HG03521 (cell line): ENCODE measurements at regions not wholly inside any gene's neighbourhood (a gene's known extent, or its start where the extent isn't known, plus 50 kb on each side); places are given as distances from the start of the nearest gene placed in this dataset.
A peak's percentile ranks its signal among the peaks of the same experiment; 100 is the strongest.

Experiments used
- ATAC-seq: cut with Tn5 transposase; IDR thresholded peaks from one replicate; pipeline ENCODE4 v1.9.1; 2021; ENCODE audit warnings: mild to moderate bottlenecking, moderate library complexity; ENCODE audit not compliant: unreplicated experiment

- ATAC-seq: no peak
Measured at GRCh38 chr1:239436286-239436685, 49.9 kb downstream of the CHRM3 start.

- no peak for ATAC-seq
Measured at GRCh38 chr1:239437822-239438221, 51.5 kb downstream of the CHRM3 start.

- no peak for ATAC-seq
Measured at GRCh38 chr1:239438891-239439290, 52.5 kb downstream of the CHRM3 start.

GRCh38 chr1:239443361-239443760, 57.0 kb downstream of the CHRM3 start:
- no peak for ATAC-seq

- no peak for ATAC-seq
Measured at GRCh38 chr1:239446611-239447010, 60.2 kb downstream of the CHRM3 start.

GRCh38 chr1:239448911-239449310, 62.5 kb downstream of the CHRM3 start:
- ATAC-seq: no peak

- ATAC-seq: no peak
Measured at GRCh38 chr1:239455743-239456142, 69.4 kb downstream of the CHRM3 start.

GRCh38 chr1:239456788-239457187, 70.4 kb downstream of the CHRM3 start:
- no peak for ATAC-seq

- ATAC-seq: peak; percentile 42
Measured at GRCh38 chr1:239457491-239458143, 71.2 kb downstream of the CHRM3 start.

GRCh38 chr1:239458144-239458500, 71.8 kb downstream of the CHRM3 start:
- peak; percentile 48 for ATAC-seq

- ATAC-seq: no peak
Measured at GRCh38 chr1:239467730-239468129, 81.4 kb downstream of the CHRM3 start.

- no peak for ATAC-seq
Measured at GRCh38 chr1:239478069-239478468, 91.7 kb downstream of the CHRM3 start.

GRCh38 chr1:239483391-239483790, 97.0 kb downstream of the CHRM3 start:
- ATAC-seq: no peak

GRCh38 chr1:239493811-239494414, 107.5 kb downstream of the CHRM3 start:
- no peak for ATAC-seq

- ATAC-seq: no peak
Measured at GRCh38 chr1:239505094-239505493, 118.7 kb downstream of the CHRM3 start.

- no peak for ATAC-seq
Measured at GRCh38 chr1:239507826-239508225, 121.5 kb downstream of the CHRM3 start.

- ATAC-seq: no peak
Measured at GRCh38 chr1:239511875-239512274, 125.5 kb downstream of the CHRM3 start.

- ATAC-seq: no peak
Measured at GRCh38 chr1:239516579-239516978, 130.2 kb downstream of the CHRM3 start.

- ATAC-seq: no peak
Measured at GRCh38 chr1:239526391-239526790, 140.0 kb downstream of the CHRM3 start.

GRCh38 chr1:239527051-239527693, 140.8 kb downstream of the CHRM3 start:
- ATAC-seq: no peak

GRCh38 chr1:239536165-239536849, 149.9 kb downstream of the CHRM3 start:
- ATAC-seq: no peak

GRCh38 chr1:239537795-239538194, 151.4 kb downstream of the CHRM3 start:
- ATAC-seq: no peak
